Transverse colon (tissue), 4 donors: ENCODE measurements at regions not wholly inside any gene's neighbourhood (a gene's known extent, or its start where the extent isn't known, plus 50 kb on each side); places are given as distances from the start of the nearest gene placed in this dataset.

Experiments used
- DNase-seq: peaks from one replicate; pipeline ENCODE4 v3.0.0-alpha.2; 2019
- H3K27ac ChIP-seq, 4 donors: fragments of 200-600 bp; sonication (generic); 2 replicates each; pipeline ENCODE4 v1.5.1; 2016 to 2018; ENCODE audit warnings: inconsistent platforms in 4 of 4
- H3K27me3 ChIP-seq: fragments of 200-600 bp; sonication (generic); 2 replicates; pipeline ENCODE4 v1.5.1; 2017; ENCODE audit warnings: inconsistent platforms
- H3K36me3 ChIP-seq, 4 donors: fragments of 200-600 bp; sonication (generic); 2 replicates each; pipeline ENCODE4 v1.5.1; 2017 to 2019; ENCODE audit warnings: inconsistent platforms in 4 of 4
- H3K4me1 ChIP-seq, 4 donors: fragments of 200-600 bp; sonication (generic); 2 replicates each; pipeline ENCODE4 v1.5.1; 2017 to 2020; ENCODE audit warnings: inconsistent platforms in 4 of 4
- H3K4me3 ChIP-seq, 4 donors: fragments of 200-600 bp; sonication (generic); 1 replicate in 1 of 4; 2 replicates in 3 of 4; pipeline versions ENCODE4 v1.5.1 to v1.6.1; 2017 to 2019; ENCODE audit warnings: inconsistent platforms in 4 of 4
- H3K9me3 ChIP-seq, 2 donors: fragments of 200-600 bp; sonication (generic); 2 replicates each; pipeline ENCODE4 v1.5.1; 2017 to 2019; ENCODE audit warnings: inconsistent platforms in 2 of 2
- CTCF ChIP-seq, 5 experiments: fragments of 200-600 bp in 3 of 5; fragments of 450-650 bp in 2 of 5; sonication (generic) in 3 of 5; IDR thresholded peaks; 1 replicate in 2 of 5; 2 replicates in 3 of 5; pipeline ENCODE4 v1.5.1; 2016 to 2017; ENCODE audit warnings: antibody characterized with exemption in 5 of 5, inconsistent platforms in 3 of 5, mild to moderate bottlenecking in 2 of 5, moderate library complexity in 1 of 5
- EP300 ChIP-seq: sonication (generic); formaldehyde crosslinking; IDR thresholded peaks from one replicate; pipeline ENCODE4 v1.6.1; 2017; ENCODE audit warnings: antibody characterized with exemption, low read depth
- POLR2A ChIP-seq: fragments of 450-650 bp; IDR thresholded peaks from one replicate; pipeline ENCODE4 v1.6.1; 2016; ENCODE audit warnings: antibody characterized with exemption, mild to moderate bottlenecking, moderate library complexity
- POLR2AphosphoS5 ChIP-seq, 3 donors: sonication (generic); formaldehyde crosslinking; IDR thresholded peaks; one replicate each; pipeline ENCODE4 v1.6.1; 2016; ENCODE audit warnings: antibody characterized with exemption in 3 of 3
- WGBS, 2 donors: methylation state at CpG; one replicate each; pipeline ENCODE4 v1.1.5; 2018; ENCODE audit warnings: low coverage in 1 of 2; 5-methylcytosine and 5-hydroxymethylcytosine counted together
- in situ Hi-C, 4 donors: fragments of 200-750 bp; cut with MboI; loops; one replicate each; pipeline versions ENCODE4 v1.15.0 to v1.15.1; 2017; ENCODE audit warnings: low sequenced_read_pairs in 3 of 4, low pct_ligation_motif_present in 1 of 4, low pct_unique_long_range_greater_than_20kb in 1 of 4
- intact Hi-C: fragments of 100-400 bp; cut with DNase I; formaldehyde crosslinking; loops from one replicate; pipeline ENCODE4 v1.15.1; 2023; ENCODE audit warnings: low total_unique reads

- 83 to 89% methylated on average over 1 to 8 of the region's 8 CpGs for WGBS, 2 donors
Observed at GRCh38 chr13:40113643-40114304, 458.3 kb downstream of the COG6 start.

GRCh38 chr13:40114305-40114896, 458.9 kb downstream of the COG6 start:
- Histone ChIP-seq H3K4me3 (no peak overlapping the region), H3K4me1 (peaks cover 3 to 19% (median 11%) of the 10 kb centered on the region in 4 donors), H3K27ac (peak overlapping the region in 1 of 4 donors; percentile 63), H3K36me3 (no peaks in the 10 kb centered on the region), H3K27me3 (no peaks in the 10 kb centered on the region), H3K9me3 (no peaks in the 10 kb centered on the region)
- TF ChIP-seq POLR2A: no peak
- TF ChIP-seq EP300: no peak
- TF ChIP-seq POLR2AphosphoS5 (IDR thresholded peaks at IDR 0.05): no peak
- TF ChIP-seq CTCF (IDR thresholded peaks at IDR 0.05): no peak
- DNase-seq: no peak
- intact Hi-C loops: no loop called here
- in situ Hi-C loops: no loop called here
- WGBS, 2 donors: 85 to 92% methylated on average over 4 to 6 of the region's 6 CpGs

More at GRCh38 chr13:40113643-40114304, 458.3 kb downstream of the COG6 start:
- Histone ChIP-seq H3K4me1 (peaks cover 3 to 19% (median 11%) of the 10 kb centered on the region in 4 donors), H3K27ac (no peak overlapping the region), H3K36me3 (no peaks in the 10 kb centered on the region), H3K27me3 (no peaks in the 10 kb centered on the region), H3K9me3 (no peaks in the 10 kb centered on the region), H3K4me3 (no peak overlapping the region)
- TF ChIP-seq EP300 (no peak), CTCF (IDR thresholded peaks at IDR 0.05) (no peak), POLR2AphosphoS5 (IDR thresholded peaks at IDR 0.05) (no peak), POLR2A (no peak)
- intact Hi-C loops: no loop called here
- DNase-seq: no peak
- in situ Hi-C loops: no loop called here

GRCh38 chr13:40115426-40115825, 460.0 kb downstream of the COG6 start:
- in situ Hi-C loops: no loop called here
- Histone ChIP-seq H3K9me3 (no peaks in the 10 kb centered on the region), H3K36me3 (no peaks in the 10 kb centered on the region), H3K27me3 (no peaks in the 10 kb centered on the region), H3K27ac (peak overlapping the region; percentile 13 to 72 (median 60)), H3K4me1 (peaks cover 3 to 19% (median 11%) of the 10 kb centered on the region in 4 donors), H3K4me3 (no peak overlapping the region)
- intact Hi-C loops: no loop called here
- DNase-seq: no peak
- TF ChIP-seq POLR2AphosphoS5 (IDR thresholded peaks at IDR 0.05) (no peak), CTCF (IDR thresholded peaks at IDR 0.05) (no peak)
- WGBS, 2 donors: 14 to 72% methylated on average over 1 to 2 of the region's 2 CpGs

GRCh38 chr13:40116008-40116407, 460.5 kb downstream of the COG6 start:
- H3K9me3 ChIP-seq: no peaks in the 10 kb centered on the region
- H3K27ac ChIP-seq: peak overlapping the region; percentile 13 to 72 (median 60)
- H3K36me3 ChIP-seq: no peaks in the 10 kb centered on the region
- no peak overlapping the region for H3K4me3 ChIP-seq
- intact Hi-C loops: no loop called here
- in situ Hi-C loops: no loop called here
- no peaks in the 10 kb centered on the region for H3K27me3 ChIP-seq
- peak; percentile 79 for DNase-seq
- TF ChIP-seq POLR2A (no peak), EP300 (no peak), POLR2AphosphoS5 (IDR thresholded peaks at IDR 0.05) (peak; percentile 10 to 60 (median 53))
- H3K4me1 ChIP-seq: peaks cover 3 to 19% (median 11%) of the 10 kb centered on the region in 4 donors
- 18 to 36% methylated on average over 6 of the region's 6 CpGs for WGBS, 2 donors
